NCI-H446 treated with DMSO at 0.1 percent for 48 hours (cell line): ENCODE measurements at regions not wholly inside any gene's neighbourhood (a gene's known extent, or its start where the extent isn't known, plus 50 kb on each side); places are given as distances from the start of the nearest gene placed in this dataset.

ENCODE experiments used
- DNase-seq: peaks from one replicate; lab custom pipeline; 2025; lab: John Stamatoyannopoulos, UW

GRCh38 chr2:105652014-105652796, 92.5 kb upstream of the NCK2 start:
- no peak for DNase-seq

- DNase-seq, result no peak
Measured at GRCh38 chr2:105649534-105649933, 95.2 kb upstream of the NCK2 start.

- DNase-seq, result no peak
Measured at GRCh38 chr2:105647731-105648130, 97.0 kb upstream of the NCK2 start.

GRCh38 chr2:105646774-105647076, 98.0 kb upstream of the NCK2 start:
- DNase-seq, result no peak

- no peak for DNase-seq
Measured at GRCh38 chr2:105645938-105646773, 98.6 kb upstream of the NCK2 start.

GRCh38 chr2:105645031-105645937, 99.4 kb upstream of the NCK2 start:
- DNase-seq, result no peak

GRCh38 chr2:105644174-105644980, 100.3 kb upstream of the NCK2 start:
- peak; percentile 66 for DNase-seq

- DNase-seq, result no peak
Measured at GRCh38 chr2:105643405-105644173, 101.1 kb upstream of the NCK2 start.

- peak; percentile 54 for DNase-seq
Measured at GRCh38 chr2:105641389-105641811, 103.3 kb upstream of the NCK2 start.

GRCh38 chr2:105640246-105640645, 104.5 kb upstream of the NCK2 start:
- no peak for DNase-seq

- DNase-seq, result no peak
Measured at GRCh38 chr2:105636109-105636740, 108.5 kb upstream of the NCK2 start.

GRCh38 chr2:105635564-105635963, 109.1 kb upstream of the NCK2 start:
- no peak for DNase-seq

GRCh38 chr2:105634198-105634597, 110.5 kb upstream of the NCK2 start:
- DNase-seq, result no peak

- no peak for DNase-seq
Measured at GRCh38 chr2:105631922-105632321, 112.8 kb upstream of the NCK2 start.

GRCh38 chr2:105631011-105631410, 113.7 kb upstream of the NCK2 start:
- no peak for DNase-seq

- no peak for DNase-seq
Measured at GRCh38 chr2:105629634-105630033, 115.1 kb upstream of the NCK2 start.

GRCh38 chr2:105627534-105627933, 117.2 kb upstream of the NCK2 start:
- peak; percentile 50 for DNase-seq

GRCh38 chr2:105626966-105627340, 117.8 kb upstream of the NCK2 start:
- no peak for DNase-seq

- DNase-seq, result no peak
Measured at GRCh38 chr2:105626212-105626965, 118.3 kb upstream of the NCK2 start.

- no peak for DNase-seq
Measured at GRCh38 chr2:105625632-105626031, 119.1 kb upstream of the NCK2 start.
